ENCODE measurements at regions not wholly inside any gene's neighbourhood (a gene's known extent, or its start where the extent isn't known, plus 50 kb on each side); places are given as distances from the start of the nearest gene placed in this dataset.

DNA sequence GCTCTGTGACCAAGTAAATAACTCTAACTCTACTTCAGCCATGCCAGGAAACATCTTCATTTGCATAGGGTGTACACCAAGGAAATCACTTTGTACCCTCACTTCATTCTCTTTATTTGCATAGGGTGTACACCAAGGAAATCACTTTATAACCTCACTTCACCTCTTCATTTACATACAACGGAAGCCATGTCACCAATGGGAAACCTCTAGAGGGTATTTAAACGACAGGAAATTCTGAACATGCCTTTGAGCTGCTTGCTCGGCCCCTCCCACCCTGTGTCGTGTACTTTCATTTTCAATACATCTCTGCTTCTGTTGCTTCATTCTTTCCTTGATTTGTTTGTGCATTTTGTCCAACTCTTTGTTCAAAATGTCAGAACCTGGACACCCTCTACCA lies 848.1 kb upstream of the FRG1 start:
- no peaks in the 10 kb centered on the region for H3K9me3 ChIP-seq (ENCODE audit: insufficient read depth, low read length)
- no peak overlapping the region for H3K9ac ChIP-seq (ENCODE audit: low read length)
- H3K79me2 ChIP-seq (ENCODE audit: low read length) = no peaks in the 10 kb centered on the region
- no peak overlapping the region for H3K4me2 ChIP-seq (ENCODE audit: low read length)
- no peaks in the 10 kb centered on the region for H4K20me1 ChIP-seq (ENCODE audit: insufficient read depth, low read length)
- no peak overlapping the region for H3K27ac ChIP-seq (ENCODE audit: low read length)
- H2AFZ ChIP-seq (ENCODE audit: low read depth, low read length) = no peak overlapping the region
- TF ChIP-seq CTCF (IDR thresholded peaks at IDR 0.05; ENCODE audit: low read depth, low read length) (no peak), EZH2phosphoT487 (IDR thresholded peaks at IDR 0.05; ENCODE audit: low read depth) (no peak)
- H3K27me3 ChIP-seq (ENCODE audit: low read depth, low read length) = no peaks in the 10 kb centered on the region
- H3K36me3 ChIP-seq (replicated peaks; ENCODE audit: low read depth, low read length) = no peaks in the 10 kb centered on the region
- H3K4me1 ChIP-seq (ENCODE audit: low read length) = no peaks in the 10 kb centered on the region
- no peak overlapping the region for H3K4me3 ChIP-seq (ENCODE audit: low read length)

- Histone ChIP-seq H3K9me3 (ENCODE audit: insufficient read depth, low read length) (no peaks in the 10 kb centered on the region), H3K36me3 (replicated peaks; ENCODE audit: low read depth, low read length) (no peaks in the 10 kb centered on the region), H3K4me1 (ENCODE audit: low read length) (no peaks in the 10 kb centered on the region), H3K4me3 (ENCODE audit: low read length) (no peak overlapping the region), H3K79me2 (ENCODE audit: low read length) (no peaks in the 10 kb centered on the region), H3K9ac (ENCODE audit: low read length) (no peak overlapping the region), H4K20me1 (ENCODE audit: insufficient read depth, low read length) (no peaks in the 10 kb centered on the region), H2AFZ (ENCODE audit: low read depth, low read length) (no peak overlapping the region), H3K27me3 (ENCODE audit: low read depth, low read length) (no peaks in the 10 kb centered on the region), H3K27ac (ENCODE audit: low read length) (no peak overlapping the region), H3K4me2 (ENCODE audit: low read length) (no peak overlapping the region)
- TF ChIP-seq EZH2phosphoT487 (IDR thresholded peaks at IDR 0.05; ENCODE audit: low read depth) = no peak
- no peak for TF ChIP-seq CTCF (IDR thresholded peaks at IDR 0.05; ENCODE audit: low read depth, low read length)
These were observed 844.6 kb upstream of the FRG1 start for GRCh38 chr4:189096108-189096507.

DNA sequence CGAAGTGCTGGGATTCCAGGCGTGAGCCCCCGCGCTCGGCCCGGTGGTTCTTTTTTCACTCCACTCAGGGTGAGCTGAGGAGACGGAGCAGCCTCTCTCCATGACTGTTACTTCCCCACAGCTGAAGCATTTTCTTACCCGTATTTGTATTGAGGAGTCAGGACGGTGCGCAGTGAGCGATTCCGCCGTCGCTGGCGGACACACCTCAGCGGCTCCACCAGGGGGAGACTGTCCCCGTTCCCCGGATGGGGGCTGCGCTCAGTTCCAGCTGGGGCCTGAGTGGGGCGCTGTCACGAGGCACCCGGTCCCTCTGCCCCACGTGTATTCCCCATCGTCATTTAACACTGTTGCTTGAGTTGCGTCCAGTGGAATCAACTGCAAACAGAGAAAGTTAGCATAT lies 844.0 kb upstream of the FRG1 start:
- Histone ChIP-seq H2AFZ (ENCODE audit: low read depth, low read length) (no peak overlapping the region), H3K27me3 (ENCODE audit: low read depth, low read length) (no peaks in the 10 kb centered on the region), H3K4me3 (ENCODE audit: low read length) (no peak overlapping the region), H3K9ac (ENCODE audit: low read length) (no peak overlapping the region), H3K36me3 (replicated peaks; ENCODE audit: low read depth, low read length) (no peaks in the 10 kb centered on the region), H3K79me2 (ENCODE audit: low read length) (no peaks in the 10 kb centered on the region), H3K9me3 (ENCODE audit: insufficient read depth, low read length) (no peaks in the 10 kb centered on the region), H4K20me1 (ENCODE audit: insufficient read depth, low read length) (no peaks in the 10 kb centered on the region), H3K4me2 (ENCODE audit: low read length) (no peak overlapping the region), H3K27ac (ENCODE audit: low read length) (no peak overlapping the region), H3K4me1 (ENCODE audit: low read length) (no peaks in the 10 kb centered on the region)
- TF ChIP-seq CTCF (IDR thresholded peaks at IDR 0.05; ENCODE audit: low read depth, low read length) (no peak), EZH2phosphoT487 (IDR thresholded peaks at IDR 0.05; ENCODE audit: low read depth) (no peak)

DNA sequence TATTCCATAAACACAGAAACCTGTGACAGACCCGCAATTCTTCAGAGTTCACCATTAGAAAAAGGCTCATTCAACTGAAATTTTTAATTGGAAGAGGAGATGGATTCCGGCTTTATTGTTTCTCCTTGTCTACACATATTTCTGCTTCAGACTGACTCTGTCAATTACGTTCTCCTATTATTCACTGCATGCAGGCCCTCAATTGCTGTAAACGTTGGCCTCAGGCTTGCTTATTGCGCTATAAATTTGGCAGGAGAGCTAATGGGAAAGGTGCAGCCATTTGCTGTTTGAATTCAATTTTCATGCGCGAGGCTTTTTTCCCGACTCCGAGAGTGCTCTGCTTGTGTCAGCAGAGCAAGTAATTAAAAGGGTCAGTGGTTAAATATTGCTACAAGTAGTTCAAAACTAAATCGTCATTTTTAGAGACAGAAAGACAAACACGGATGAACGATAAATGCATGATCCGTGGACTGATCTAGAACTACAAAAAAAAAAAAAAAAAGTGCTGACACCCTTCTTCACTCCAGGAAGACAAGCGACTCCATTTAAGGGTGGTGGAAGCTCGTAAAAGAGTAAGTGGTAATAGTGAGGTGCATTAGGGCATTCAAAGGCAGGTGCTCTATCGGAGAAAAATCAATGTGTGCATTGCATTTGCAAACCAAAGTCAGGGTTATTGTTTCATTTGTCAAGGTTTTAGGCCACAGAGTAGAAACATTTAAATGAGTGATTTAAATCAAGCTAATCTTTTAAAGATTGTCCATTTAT lies 841.6 kb upstream of the FRG1 start:
- no peak overlapping the region for H3K9ac ChIP-seq (ENCODE audit: low read length)
- H3K9me3 ChIP-seq (ENCODE audit: insufficient read depth, low read length) = no peaks in the 10 kb centered on the region
- H3K4me2 ChIP-seq (ENCODE audit: low read length) = no peak overlapping the region
- no peaks in the 10 kb centered on the region for H3K27me3 ChIP-seq (ENCODE audit: low read depth, low read length)
- H3K27ac ChIP-seq (ENCODE audit: low read length) = no peak overlapping the region
- H3K36me3 ChIP-seq (replicated peaks; ENCODE audit: low read depth, low read length) = no peaks in the 10 kb centered on the region
- no peak overlapping the region for H3K4me3 ChIP-seq (ENCODE audit: low read length)
- no peak overlapping the region for H2AFZ ChIP-seq (ENCODE audit: low read depth, low read length)
- TF ChIP-seq EZH2phosphoT487 (IDR thresholded peaks at IDR 0.05; ENCODE audit: low read depth) (no peak), CTCF (IDR thresholded peaks at IDR 0.05; ENCODE audit: low read depth, low read length) (no peak)
- no peaks in the 10 kb centered on the region for H3K4me1 ChIP-seq (ENCODE audit: low read length)
- H3K79me2 ChIP-seq (ENCODE audit: low read length) = no peaks in the 10 kb centered on the region
- no peaks in the 10 kb centered on the region for H4K20me1 ChIP-seq (ENCODE audit: insufficient read depth, low read length)
